ENCODE measurements at regions not wholly inside any gene's neighbourhood (a gene's known extent, or its start where the extent isn't known, plus 50 kb on each side); places are given as distances from the start of the nearest gene placed in this dataset.

GRCh38 chr6:132936646-132937045 is 122.3 kb downstream of the RPS12 start:
- DNase-seq (ENCODE audit: low spot score), result no peak

GRCh38 chr6:132937466-132937906 is 123.1 kb downstream of the RPS12 start:
- peak; percentile 15 for DNase-seq (ENCODE audit: low spot score)

- DNase-seq (ENCODE audit: low spot score), result no peak
These were observed 134.5 kb downstream of the RPS12 start for GRCh38 chr6:132948889-132949288.

GRCh38 chr6:132950566-132950965 is 136.2 kb downstream of the RPS12 start:
- DNase-seq (ENCODE audit: low spot score), result no peak

- DNase-seq (ENCODE audit: low spot score), result no peak
These were observed 137.9 kb downstream of the RPS12 start for GRCh38 chr6:132952031-132952867.

- DNase-seq (ENCODE audit: low spot score), result no peak
These were observed 138.6 kb downstream of the RPS12 start for GRCh38 chr6:132952986-132953385.

- DNase-seq (ENCODE audit: low spot score), result no peak
These were observed 139.9 kb downstream of the RPS12 start for GRCh38 chr6:132954222-132954621.

- no peak for DNase-seq (ENCODE audit: low spot score)
These were observed 140.6 kb downstream of the RPS12 start for GRCh38 chr6:132954936-132955335.

- no peak for DNase-seq (ENCODE audit: low spot score)
These were observed 145.4 kb downstream of the RPS12 start for GRCh38 chr6:132959639-132960326.

GRCh38 chr6:132960720-132961119 is 146.4 kb downstream of the RPS12 start:
- DNase-seq (ENCODE audit: low spot score), result no peak

- DNase-seq (ENCODE audit: low spot score), result no peak
These were observed 146.8 kb downstream of the RPS12 start for GRCh38 chr6:132961122-132961521.

GRCh38 chr6:132961610-132962009 is 147.2 kb downstream of the RPS12 start:
- no peak for DNase-seq (ENCODE audit: low spot score)

- DNase-seq (ENCODE audit: low spot score), result peak; percentile 11
These were observed 148.8 kb downstream of the RPS12 start for GRCh38 chr6:132962936-132963868.

- no peak for DNase-seq (ENCODE audit: low spot score)
These were observed 149.9 kb downstream of the RPS12 start for GRCh38 chr6:132964101-132964867.

GRCh38 chr6:132964868-132965382 is 150.6 kb downstream of the RPS12 start:
- no peak for DNase-seq (ENCODE audit: low spot score)

- DNase-seq (ENCODE audit: low spot score), result no peak
These were observed 153.5 kb downstream of the RPS12 start for GRCh38 chr6:132967871-132968270.

GRCh38 chr6:132968419-132968950 is 154.1 kb downstream of the RPS12 start:
- DNase-seq (ENCODE audit: low spot score), result no peak

- no peak for DNase-seq (ENCODE audit: low spot score)
These were observed 154.8 kb downstream of the RPS12 start for GRCh38 chr6:132969196-132969595.

- DNase-seq (ENCODE audit: low spot score), result no peak
These were observed 157.3 kb downstream of the RPS12 start for GRCh38 chr6:132971676-132972075.

GRCh38 chr6:132972254-132972653 is 157.9 kb downstream of the RPS12 start:
- DNase-seq (ENCODE audit: low spot score), result no peak

- no peak for DNase-seq (ENCODE audit: low spot score)
These were observed 158.6 kb downstream of the RPS12 start for GRCh38 chr6:132972971-132973370.
